ENCODE measurements at regions not wholly inside any gene's neighbourhood (a gene's known extent, or its start where the extent isn't known, plus 50 kb on each side); places are given as distances from the start of the nearest gene placed in this dataset.

GRCh38 chr16:54208237-54208636, 78.3 kb downstream of the IRX3 start:
- WGBS, 4 donors: 49 to 60% (median 55%) methylated on average over 5 of the region's 5 CpGs
- DNase-seq: no peak
- intact Hi-C loops (cut with DNase I): no loop called here

DNA sequence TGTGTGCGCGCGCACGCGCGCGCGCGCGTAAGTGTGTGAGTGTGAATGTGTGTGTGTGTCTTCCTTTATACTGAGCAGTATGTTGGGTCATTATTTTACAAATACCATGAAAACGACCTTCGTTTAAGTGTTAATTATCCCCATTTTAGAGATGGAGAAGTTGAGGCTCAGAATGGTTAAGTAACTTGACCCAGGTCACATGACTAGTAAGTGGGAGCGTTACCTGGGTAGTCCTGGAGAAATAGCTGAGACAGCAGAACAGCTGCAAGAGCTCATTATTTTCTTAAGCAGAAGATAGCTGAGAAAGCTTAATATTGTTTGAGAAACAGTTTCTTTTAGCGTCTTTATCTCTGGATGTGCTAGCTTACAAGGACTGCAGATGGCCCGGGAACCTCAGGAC, 78.8 kb downstream of the IRX3 start:
- Histone ChIP-seq H3K27me3 (no peaks in the 10 kb centered on the region), H3K4me3 (no peak overlapping the region), H3K9me3 (no peaks in the 10 kb centered on the region), H3K36me3 (no peaks in the 10 kb centered on the region), H3K4me1 (no peaks in the 10 kb centered on the region), H3K27ac (no peak overlapping the region)
- DNase-seq (no peak), ATAC-seq (no peak)
- WGBS, 4 donors: 67 to 77% (median 71%) methylated on average over 15 of the region's 15 CpGs
- no peak for TF ChIP-seq CTCF (IDR thresholded peaks at IDR 0.05)
- no peak for TF ChIP-seq POLR2A (IDR thresholded peaks at IDR 0.05)
- intact Hi-C loops (cut with DNase I): no loop called here

More at GRCh38 chr16:54208237-54208636, 78.3 kb downstream of the IRX3 start:
- Histone ChIP-seq H3K4me3 (no peak overlapping the region), H3K9me3 (no peaks in the 10 kb centered on the region), H3K27me3 (no peaks in the 10 kb centered on the region), H3K4me1 (peaks cover 0 to 2% (median 0%) of the 10 kb centered on the region in 12 donors), H3K27ac (no peak overlapping the region), H3K36me3 (no peaks in the 10 kb centered on the region)
- TF ChIP-seq CTCF (IDR thresholded peaks at IDR 0.05) (no peak), POLR2A (IDR thresholded peaks at IDR 0.05) (no peak)
- ATAC-seq: peak in 2 of 4 donors; percentile 29 to 43

DNA sequence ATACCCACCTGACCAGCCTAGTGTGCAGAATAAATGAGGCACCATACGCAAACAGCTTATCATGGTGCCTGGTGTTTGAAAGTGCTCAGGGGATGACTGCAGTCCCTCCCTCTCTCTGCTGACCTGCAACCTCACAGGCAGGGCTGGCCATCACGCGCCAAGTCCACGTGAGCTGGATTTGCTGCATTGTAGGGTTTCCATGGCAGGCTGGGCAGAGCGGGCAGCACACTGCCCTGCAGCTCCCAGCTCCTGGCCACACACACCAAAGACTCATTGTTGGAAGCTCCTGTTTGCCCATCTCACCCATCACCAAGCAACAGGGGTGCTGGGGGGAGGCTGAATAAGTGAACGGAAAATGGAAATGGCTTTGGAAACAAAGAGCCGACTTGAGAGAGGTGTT, 81.8 kb downstream of the IRX3 start:
- Histone ChIP-seq H3K9me3 (no peaks in the 10 kb centered on the region), H3K27ac (no peak overlapping the region), H3K4me3 (no peak overlapping the region), H3K36me3 (no peaks in the 10 kb centered on the region), H3K4me1 (peaks cover 0 to 3% (median 0%) of the 10 kb centered on the region in 12 donors), H3K27me3 (no peaks in the 10 kb centered on the region)
- WGBS, 4 donors: 83 to 93% (median 89%) methylated on average over 5 to 7 of the region's 7 CpGs
- intact Hi-C loops (cut with DNase I): loop anchor here in 2 of 10 donors (5.0 kb wide), 2 partner anchors 63 to 613 kb away; no protein-coding TSS in a partner anchor
- ATAC-seq (no peak), DNase-seq (no peak)
- TF ChIP-seq CTCF (IDR thresholded peaks at IDR 0.05) (no peak), POLR2A (IDR thresholded peaks at IDR 0.05) (no peak)

DNA sequence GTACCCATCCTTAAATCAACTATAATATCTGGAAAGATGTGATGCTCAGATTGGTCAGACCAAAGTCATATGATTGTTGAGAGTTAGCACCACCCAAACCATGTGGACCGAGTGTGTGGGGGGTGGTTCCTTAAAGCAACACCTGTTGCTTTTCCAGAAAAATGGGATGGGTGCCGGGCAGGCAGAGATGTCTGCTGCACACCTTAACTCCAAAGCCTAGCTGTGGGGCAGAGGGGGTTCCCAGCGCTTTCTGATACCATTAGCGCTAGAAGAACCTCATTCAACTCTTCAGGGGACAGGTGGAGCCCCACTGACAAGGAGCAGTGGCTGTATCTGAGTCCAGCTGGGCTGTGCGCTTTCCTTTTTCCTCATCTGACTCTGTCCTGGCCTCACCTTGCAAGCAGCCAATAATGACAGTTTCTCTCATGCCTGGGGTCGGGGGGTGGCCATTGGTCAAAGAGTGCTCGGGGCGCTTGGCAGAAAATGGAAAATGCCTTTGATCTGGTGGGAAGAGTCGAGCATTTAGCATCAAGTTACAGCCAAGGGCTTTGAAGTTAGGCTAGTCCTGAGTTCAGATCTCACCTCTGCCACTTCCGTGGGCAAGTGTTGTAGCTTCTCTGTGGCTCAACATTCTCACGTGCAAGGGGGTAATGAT, 82.6 kb downstream of the IRX3 start:
- Histone ChIP-seq H3K36me3 (no peaks in the 10 kb centered on the region), H3K9me3 (no peaks in the 10 kb centered on the region), H3K4me1 (peaks cover 0 to 10% (median 0%) of the 10 kb centered on the region in 12 donors), H3K27ac (no peak overlapping the region), H3K4me3 (no peak overlapping the region), H3K27me3 (no peaks in the 10 kb centered on the region)
- no peak for ATAC-seq
- no peak for DNase-seq
- no peak for TF ChIP-seq POLR2A (IDR thresholded peaks at IDR 0.05)
- no peak for TF ChIP-seq CTCF (IDR thresholded peaks at IDR 0.05)
- 76 to 82% (median 77%) methylated on average over 10 to 11 of the region's 11 CpGs for WGBS, 4 donors
- intact Hi-C loops (cut with DNase I): loop anchor here in 2 of 10 donors (5.0 kb wide), 2 partner anchors 63 to 613 kb away; no protein-coding TSS in a partner anchor
